Stimulated activated CD8-positive, alpha-beta memory T cell treated with anti-CD3 and anti-CD28 coated beads, Interleukin-4, amount 100 ng/mL, for 24 hours (primary cell): ENCODE measurements at regions not wholly inside any gene's neighbourhood (a gene's known extent, or its start where the extent isn't known, plus 50 kb on each side); places are given as distances from the start of the nearest gene placed in this dataset.

Source experiments
- DNase-seq: peaks from one replicate; pipeline ENCODE4 v3.0.0-alpha.2; 2020; ENCODE audit warnings: low read depth

DNA sequence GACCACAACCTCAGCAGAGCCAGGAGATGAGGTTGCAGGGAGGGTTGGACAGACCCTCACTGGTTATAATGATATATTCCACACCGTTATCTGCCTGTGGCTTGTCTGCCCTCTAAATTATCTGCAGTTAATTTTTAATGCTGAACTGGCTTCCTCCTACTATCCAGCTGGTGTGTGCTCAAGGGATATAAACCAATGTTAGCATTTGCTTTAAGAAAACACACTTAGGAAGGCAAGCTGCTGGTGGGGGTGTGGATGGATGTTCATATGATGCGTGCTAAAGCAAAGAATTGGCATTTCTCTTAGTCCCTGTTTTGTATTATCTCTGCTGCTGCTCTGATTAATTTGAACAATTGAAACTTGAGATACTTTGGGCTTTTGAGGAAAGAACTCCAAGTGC lies 132.2 kb upstream of the NPVF start:
- DNase-seq: no peak

DNA sequence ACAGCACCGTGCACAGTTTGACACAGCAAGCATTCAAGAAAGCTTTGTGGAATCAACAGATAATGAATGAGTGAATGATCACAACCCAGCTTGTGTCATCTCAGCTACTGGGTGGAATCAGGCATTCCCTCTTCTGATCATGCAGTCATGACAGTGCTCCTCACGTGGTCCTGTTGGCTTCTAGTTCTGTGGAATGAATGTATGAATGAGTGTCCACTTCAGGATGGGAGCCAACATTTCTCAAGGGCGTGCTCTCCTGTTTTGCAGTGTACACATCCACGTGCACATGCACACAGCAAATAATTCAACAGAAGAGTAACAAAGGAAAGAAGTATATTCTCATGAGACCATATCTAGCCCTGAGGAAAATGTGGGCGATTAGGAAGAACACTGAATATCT lies 133.1 kb upstream of the NPVF start:
- DNase-seq: no peak

DNA sequence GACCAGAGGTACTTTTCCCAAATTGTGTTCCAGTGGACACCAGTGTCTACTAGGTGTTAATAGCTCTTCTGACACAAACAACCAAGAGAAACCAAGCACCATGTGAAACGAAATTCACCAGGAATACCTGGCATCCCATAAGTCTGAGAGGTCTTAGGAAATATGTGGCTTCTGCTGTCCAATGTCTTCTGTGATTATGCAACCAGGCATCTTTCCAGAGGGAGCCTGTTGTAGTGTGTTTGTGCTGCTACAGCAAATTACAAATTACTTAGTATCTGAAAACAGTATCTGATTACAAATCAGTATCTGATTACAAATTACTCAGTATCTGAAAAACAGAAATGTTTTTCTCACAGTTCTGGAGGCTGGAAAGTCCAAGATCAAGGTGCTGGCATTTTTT lies 133.6 kb upstream of the NPVF start:
- DNase-seq: no peak

DNA sequence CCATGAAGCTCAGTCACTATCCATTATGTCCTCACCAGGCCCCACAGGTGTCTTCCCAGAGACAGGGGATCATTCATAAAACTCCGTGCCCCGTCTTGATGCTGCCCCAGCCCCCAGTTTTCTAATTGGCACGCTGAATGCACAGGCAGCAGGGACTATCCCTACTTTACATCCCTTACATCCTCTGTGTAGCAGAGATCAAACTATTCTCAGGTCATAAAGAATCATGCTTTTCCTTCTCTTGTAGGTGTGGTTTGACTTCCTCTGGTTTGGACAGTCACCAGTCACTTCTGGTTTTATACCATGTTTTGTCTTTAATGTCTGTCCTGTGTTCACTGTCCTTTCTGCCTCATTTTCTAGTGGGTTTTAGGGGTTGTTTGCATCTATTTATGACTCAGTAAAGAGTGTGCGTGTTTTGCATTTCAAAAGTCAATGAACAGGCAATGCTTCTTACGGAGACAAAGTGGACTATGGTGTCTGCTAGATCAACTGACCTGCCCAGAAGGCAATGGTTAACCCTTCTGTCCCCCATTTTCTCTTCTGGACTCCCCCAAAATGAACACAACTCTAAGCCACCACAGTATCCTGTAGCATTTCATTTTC lies 140.4 kb upstream of the NPVF start:
- DNase-seq: no peak

DNA sequence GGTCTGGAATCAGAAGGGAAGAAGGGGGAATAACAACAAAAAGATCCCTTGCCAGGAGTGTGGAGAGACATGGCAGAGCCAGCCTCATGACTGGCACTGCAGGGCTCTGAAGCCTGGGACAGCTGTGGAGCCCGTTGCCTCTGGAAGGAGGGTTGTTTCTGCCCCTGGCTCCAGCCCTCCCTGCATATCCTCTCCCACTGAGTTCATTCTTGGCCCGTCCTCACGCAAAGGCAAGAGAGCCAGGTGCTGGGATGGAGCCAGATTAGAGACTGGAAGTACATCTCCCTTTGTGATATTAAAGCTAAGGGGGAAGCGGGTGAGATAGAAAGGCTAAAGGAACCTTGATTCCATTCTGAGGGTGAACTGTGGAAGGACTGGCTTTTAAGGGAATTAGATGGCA lies 141.5 kb upstream of the NPVF start:
- DNase-seq: no peak

DNA sequence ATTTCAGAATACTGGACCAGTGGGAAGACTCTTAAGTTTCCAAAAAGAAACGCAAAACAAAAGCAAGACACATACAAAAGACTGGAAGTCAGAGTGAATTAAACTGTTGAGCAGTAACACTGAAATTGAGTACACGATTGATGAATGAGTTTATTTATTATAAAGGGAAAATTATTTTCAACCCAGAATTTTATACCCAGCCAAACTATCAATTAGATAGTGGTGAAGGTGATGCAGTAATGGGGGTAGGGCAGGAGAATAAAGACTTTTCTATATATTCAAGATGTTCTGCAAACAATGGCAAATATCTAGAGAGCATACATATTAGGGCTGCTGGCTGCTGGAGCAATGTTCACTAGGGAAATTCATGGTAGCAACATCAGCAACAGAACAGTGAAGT lies 143.7 kb upstream of the NPVF start:
- DNase-seq: no peak

DNA sequence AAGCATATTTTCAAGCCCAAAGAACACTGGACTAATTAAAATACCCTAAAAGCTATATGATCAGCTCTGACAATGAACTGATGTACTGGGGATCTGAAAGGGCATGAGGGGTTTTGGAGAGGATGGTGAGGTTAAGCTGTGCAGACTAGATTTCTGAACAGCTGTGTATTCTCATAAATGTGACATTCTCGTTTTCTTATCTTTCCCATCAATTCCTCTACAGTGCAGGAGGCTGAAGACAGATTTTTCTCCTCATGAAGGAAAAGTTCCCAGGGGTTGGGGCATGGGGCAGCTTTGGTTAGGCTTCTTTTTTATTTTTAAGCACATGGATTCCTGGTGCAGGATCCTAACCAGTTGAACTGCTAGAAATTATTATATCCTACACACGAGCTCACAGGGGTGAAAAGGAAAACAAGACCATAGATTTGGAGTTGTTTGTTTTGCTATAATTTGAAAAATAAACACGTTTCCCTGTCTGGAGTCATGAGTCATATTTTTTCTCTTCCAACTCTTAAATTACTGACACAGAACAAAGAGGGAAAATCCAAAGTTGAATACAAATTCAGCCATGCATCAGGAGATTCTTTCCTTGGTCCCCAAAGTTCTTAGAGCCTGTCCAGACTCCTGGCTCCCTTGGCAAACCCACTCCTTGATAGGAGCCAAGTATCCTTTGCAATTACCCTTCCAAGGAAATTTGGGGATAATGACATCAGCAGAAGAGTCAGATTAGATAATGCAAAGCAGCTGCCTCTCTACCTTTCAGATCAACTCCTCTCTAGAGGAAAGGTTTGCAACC lies 147.7 kb upstream of the NPVF start:
- no peak for DNase-seq

DNA sequence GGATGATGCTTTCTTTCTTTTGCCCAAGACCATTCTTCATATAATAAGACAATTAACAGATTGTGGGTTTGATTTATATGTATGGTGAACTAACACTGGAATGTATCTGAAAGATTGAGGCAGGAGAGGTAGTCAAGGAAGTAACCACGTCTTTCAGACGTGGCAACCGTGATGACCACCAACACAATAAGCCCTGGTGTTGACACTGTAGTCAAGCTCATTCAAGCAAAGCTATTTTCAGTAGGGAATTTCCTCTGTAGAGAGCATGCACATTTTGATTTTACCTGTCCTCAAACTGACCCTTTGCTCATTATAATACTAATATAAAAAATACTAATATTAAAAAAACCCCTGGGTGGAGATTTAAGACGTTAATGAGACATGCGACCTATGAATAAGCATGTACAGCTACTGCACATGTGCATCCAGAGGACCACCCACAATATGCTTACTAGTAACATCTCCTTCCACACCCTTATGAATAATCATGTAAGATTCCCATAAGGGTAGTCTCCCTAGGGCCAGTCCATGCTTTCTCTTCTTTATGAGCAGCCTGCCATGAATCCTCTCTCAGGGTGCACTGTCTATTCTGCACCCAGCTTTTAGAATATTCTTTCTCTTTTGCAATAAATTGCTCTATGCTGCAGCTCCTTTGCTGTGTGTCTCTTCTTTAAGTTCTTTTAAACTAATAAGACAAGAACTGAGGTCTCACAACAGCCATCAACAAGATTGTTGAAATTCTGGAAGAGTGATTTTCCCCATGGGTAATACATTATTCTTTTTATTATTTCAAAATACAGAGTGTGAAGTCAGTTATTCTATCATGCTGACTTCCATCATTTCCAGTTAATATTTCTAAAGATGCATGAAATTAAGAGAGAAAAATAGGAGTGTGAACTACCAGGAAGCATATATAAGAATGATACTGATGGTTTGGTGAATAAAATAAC lies 151.3 kb upstream of the NPVF start:
- DNase-seq: no peak

DNA sequence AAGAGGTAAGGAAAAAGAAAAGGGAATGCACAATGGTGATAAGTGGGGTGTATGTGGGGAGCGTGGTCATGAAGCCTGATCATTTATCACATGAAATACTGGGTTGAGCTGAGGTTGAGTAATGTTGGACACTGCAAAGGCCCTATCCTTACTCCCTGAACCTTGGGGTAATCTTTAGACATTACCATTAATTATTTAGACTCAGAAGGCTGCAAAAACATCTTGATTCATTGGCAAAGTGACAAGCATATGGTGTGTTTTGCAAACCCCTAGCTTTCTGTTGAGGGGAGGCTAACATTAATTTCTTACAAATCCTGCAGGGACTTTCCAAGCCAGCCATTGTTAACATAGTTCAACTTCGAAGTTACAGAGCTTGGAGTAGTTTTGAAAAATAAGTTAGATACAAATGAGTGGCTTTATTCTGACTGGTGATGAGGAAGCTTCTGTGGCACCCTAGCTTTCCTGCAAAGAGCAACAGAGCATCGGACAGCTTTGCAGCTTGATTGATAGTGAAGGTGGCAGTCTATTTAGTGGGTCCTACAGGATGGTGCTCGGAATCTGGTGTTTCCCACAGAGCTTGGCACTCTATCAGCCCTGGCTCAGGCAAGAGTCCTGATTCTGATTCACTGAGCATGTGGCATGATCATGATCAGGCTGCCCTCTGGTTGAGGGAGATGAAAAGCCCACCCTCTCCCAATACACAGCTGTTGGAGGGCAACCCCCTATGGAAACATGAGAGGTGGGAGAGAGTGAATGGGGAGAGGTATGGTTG lies 153.7 kb upstream of the NPVF start:
- DNase-seq: no peak

DNA sequence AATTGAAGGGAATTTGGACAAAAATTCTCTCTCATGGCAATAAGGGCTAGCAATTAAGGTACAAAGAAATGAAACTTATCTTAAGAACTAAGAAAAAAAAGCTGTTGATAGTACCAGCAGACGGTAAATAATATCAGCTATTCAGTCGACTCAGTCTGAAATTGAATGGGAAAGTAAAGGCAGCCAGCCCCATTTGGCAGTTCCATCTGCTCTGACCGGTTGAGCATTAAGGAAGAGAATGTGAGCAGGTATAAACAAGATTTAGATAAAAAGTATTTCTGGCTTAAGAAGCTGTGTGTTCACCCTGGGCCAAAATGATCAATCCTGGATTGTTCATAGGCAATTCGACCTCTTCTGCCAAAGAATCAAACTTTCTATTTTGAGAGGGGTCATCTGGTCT lies 154.6 kb upstream of the NPVF start:
- DNase-seq: no peak

DNA sequence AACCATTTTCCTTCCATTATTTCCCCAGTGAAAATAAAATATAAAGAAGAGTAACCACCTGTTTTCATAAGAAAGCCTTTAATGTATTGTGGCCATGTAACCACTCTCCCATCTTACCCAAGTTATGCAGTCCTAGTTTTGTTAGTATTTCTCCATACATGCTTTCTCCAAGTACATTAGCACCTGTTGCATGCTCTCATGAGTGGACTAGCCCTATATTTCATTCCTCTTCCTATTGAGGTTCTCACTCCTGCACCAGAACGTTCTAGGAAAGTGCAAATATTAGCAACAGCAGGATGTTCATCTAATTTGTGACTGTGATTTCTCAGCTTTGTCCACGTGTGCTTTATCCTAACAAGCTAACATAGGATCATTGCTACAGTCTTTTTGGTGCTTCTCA lies 155.1 kb upstream of the NPVF start:
- no peak for DNase-seq

DNA sequence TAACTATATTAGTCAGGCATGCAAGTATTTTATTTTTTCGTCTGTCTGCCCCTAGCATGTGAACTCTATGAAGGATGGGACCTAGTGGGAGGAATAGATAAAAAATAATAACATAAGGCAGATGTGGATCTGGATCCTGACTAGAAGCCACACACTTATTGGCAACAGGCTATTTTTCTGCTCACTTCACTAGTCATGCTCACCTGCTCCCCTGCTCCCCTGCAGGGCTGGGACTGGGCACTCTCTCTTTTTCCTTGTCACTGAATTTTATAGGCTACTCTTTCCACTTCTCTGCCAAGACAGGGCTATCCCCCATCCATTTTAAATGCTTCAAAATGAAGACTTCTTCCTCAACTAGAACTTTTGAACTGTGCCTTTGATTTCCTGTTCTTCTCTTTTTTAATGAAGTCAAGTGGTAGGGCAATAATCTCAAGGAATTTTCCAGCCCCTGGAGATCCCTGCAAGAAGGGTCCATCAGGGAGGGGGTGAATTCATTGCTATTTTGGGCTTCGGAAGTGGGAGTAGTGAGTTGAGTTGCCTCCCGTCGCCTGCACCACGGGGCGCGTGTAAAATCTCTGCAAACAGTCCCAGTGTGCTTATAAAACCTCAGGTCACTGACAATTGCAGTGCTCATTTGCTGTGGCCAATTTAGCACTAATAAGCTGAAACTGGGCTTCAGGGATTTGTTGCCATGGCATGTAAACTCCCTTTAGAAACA lies 156.7 kb upstream of the NPVF start:
- no peak for DNase-seq

DNA sequence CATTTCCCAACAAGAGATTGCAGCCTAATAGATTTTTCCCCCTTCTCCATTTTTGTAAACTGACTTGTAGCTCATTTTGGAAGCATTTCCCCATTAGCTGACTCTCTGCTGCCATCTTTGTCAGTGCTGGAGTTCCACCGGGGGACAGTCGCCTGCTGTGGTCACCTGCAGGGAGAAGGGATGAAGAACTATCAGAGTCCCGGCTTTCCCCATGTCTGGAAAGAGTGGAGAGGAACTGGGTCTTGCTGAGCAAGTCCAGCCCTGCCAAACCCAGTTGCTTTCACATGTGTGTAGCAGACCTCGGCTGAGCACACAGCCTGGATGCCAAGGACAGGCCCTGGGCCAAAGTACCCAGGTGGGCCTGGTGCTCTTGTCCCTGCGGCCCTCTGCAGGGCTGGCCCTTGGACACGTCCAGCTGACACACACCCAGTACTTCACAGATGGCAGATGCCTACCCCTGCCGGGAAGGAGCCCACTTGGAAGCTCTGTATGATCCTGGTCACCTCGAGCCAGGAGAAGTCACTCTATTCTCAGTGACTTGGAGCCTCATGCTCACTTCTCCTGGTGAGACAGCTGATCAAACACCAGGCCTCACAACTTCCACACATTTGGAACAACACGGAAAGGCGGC lies 157.3 kb upstream of the NPVF start:
- no peak for DNase-seq

DNA sequence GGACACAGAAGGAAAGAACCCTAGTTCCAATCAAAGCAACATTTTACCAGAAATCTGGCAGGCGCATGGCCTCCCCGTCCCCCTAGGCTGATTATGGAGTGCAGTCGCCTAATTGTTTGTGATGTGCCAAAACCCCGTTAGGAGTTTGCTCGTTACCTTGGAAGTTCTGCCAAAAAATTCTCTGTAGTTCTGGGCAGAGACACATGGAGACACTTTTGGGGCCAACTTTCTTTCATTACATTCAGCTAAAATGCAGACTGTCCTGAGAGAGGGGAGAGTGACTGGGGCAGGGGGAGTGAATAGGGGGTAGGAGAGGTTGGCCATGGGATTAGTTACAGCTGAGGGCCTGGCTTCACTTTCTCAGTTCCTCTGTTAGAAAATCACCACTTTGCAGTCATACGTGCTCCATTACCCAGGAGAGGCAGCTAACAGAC lies 158.0 kb upstream of the NPVF start:
- DNase-seq: no peak

DNA sequence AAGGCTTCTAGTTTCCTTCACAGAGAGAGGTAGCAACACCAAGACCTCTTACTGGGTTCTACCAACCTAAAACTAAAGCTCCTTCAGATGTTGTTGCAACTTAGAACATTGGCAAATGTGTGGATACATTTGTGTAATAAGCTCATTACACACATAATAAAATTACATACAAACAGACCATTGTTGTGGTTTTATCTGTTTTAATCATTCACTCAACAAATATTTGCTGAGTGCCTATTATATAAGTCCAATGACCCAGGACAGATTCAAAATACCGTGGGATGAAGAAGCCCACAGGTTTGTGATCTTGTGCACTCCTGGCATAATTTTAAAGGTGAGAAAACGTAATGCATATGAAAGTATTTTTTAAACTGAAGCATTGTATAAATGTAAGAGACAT lies 160.4 kb upstream of the NPVF start:
- DNase-seq: no peak

DNA sequence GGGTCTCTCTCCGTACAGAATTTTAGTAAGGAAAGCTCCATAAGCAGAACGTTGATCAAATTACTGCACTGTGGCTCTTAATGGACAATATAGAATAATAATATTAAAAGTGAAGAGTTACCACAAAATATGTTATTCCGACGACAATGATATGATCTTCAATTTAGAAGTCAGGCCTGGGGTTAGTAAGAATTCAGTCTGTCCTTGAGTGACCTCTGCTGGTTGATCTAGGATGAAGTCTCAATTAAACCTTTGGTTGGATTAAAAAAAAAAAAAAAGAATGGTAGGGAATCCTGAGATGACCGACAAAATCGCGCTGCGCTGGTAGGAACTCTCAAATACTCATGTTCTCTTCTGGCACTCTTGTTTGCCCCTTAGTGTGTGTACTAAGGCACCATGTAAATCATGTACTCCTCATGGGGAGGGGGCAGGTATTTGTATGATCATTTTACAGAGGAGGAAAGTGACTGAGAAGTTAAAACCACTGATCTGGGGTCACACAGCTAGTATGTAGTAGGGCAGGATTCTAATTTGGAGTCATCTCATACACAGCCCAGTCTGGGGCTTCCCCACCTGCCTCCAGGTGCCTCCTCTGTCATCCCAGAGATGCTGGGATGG lies 161.3 kb upstream of the NPVF start:
- DNase-seq: no peak

DNA sequence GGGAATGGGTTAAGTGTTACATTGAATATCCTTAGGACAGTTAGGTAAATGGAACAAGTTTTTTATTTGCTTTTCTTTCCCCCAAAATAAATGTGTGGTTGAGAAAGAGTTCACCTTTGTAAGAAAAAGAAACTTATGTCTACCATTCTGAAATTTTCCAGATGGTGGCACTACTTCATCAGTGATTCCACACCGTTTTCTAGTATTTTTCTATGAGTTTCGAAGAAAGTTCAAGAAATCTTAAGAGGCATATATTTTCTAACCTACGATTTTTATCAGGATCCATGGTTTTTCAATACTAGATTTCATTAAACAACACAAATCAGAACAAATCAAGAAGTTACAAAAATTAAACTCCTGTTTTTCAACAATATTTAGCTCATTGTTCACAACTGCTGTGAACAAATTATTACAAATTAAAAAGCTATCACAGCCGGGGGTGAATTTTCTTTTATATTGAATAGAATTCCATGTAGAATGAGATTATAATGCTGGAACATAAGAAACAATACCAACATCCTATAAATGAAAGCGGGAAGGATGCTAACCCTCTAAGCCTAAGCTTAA lies 163.1 kb upstream of the NPVF start:
- DNase-seq: no peak

DNA sequence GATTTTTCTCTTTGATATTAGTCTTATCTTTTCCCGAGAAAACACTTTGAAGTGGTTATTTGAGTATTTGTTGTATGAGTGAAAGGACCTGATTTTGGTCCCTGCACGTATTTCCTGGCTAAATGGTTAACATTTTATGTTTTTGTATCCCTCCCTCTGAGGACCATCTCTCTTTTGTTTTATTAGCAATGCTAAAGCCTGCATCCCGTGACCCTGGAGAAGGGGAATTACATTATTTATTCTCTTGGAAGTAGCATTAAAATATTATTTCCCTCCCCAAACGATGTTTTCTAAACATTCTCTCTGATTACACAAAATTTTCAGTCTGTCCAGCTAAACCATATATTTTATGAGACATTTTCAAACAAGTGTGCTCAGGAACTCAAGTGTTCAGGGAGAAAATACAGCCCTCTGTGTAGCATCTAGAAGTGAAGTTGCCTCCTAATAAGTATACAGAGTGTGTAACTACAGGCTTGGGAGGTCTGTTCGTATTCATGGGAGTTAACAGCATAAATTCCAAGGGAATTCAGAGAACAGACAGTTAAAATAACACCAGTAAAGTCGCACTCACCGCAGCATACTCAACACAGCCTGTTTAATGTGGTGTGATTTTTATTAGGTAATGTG lies 163.8 kb upstream of the NPVF start:
- no peak for DNase-seq

DNA sequence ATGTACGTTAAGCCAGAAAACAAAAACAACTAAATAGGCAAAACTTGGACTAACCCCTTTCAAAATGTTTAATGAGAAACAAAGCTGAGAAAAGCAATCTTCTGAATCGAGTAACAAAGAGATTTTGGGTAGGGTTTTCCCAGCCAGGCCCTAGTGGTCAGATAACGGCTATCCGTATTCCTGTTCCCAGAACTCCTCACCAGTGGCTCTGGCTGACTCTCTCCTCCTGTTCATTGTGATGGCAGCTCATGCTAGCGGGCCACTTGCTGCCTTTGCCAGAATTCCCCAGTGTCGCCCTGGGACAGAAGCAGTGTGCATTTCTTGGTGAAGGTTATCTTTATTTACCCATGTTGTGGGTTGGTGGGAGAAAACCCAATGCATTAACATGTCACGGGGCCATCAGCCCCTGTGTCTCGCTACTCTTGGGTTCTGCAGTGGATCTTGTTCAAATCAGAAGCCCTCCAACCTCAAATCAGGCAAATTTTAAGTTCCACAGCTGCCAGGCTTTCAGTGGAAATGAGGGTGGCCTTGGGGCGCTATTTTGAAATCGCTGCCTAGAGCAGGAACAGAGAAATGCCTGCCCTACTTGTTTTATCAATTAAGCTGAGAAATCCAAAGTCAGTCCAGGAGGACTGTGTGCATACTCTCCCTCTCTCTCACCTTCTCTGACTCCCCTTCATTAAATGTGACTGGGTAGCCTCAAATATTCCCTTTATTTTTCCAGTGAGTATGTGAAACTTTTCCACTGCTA lies 164.5 kb upstream of the NPVF start:
- DNase-seq: no peak
